Subcutaneous abdominal adipose tissue (tissue), 5 donors: ENCODE measurements at regions not wholly inside any gene's neighbourhood (a gene's known extent, or its start where the extent isn't known, plus 50 kb on each side); places are given as distances from the start of the nearest gene placed in this dataset.

Experiments used
- H3K27ac ChIP-seq: one replicate; pipeline ENCODE4 v1.7.0; 2013; ENCODE audit warnings: low read depth, mild to moderate bottlenecking, inconsistent platforms, low read length, moderate library complexity
- H3K27me3 ChIP-seq, 5 donors: one replicate each; pipeline ENCODE4 v1.7.0; 2013; ENCODE audit warnings: low read length in 5 of 5, inconsistent platforms in 1 of 5; ENCODE audit not compliant: control insufficient read depth in 5 of 5, insufficient read depth in 4 of 5
- H3K36me3 ChIP-seq, 5 donors: one replicate each; pipeline ENCODE4 v1.7.0; 2013; ENCODE audit warnings: low read length in 5 of 5; ENCODE audit not compliant: control insufficient read depth in 5 of 5, insufficient read depth in 5 of 5
- H3K4me1 ChIP-seq, 5 donors: one replicate each; pipeline ENCODE4 v1.7.0; 2013; ENCODE audit warnings: low read length in 5 of 5, mild to moderate bottlenecking in 3 of 5, moderate library complexity in 1 of 5; ENCODE audit not compliant: control insufficient read depth in 5 of 5, insufficient read depth in 5 of 5
- H3K4me3 ChIP-seq, 5 donors: one replicate each; pipeline ENCODE4 v1.7.0; 2013; ENCODE audit warnings: low read length in 5 of 5, low read depth in 1 of 5
- H3K9ac ChIP-seq, 5 donors: one replicate each; pipeline ENCODE4 v1.7.0; 2013; ENCODE audit warnings: low read length in 5 of 5, mild to moderate bottlenecking in 4 of 5, moderate library complexity in 3 of 5
- H3K9me3 ChIP-seq, 5 donors: one replicate each; pipeline ENCODE4 v1.7.0; 2013; ENCODE audit warnings: low read length in 5 of 5; ENCODE audit not compliant: control insufficient read depth in 5 of 5
- donor health status: healthy.
- donor health status: healthy.
- donor health status: healthy.
- donor health status: healthy.
- donor health status: healthy.

DNA sequence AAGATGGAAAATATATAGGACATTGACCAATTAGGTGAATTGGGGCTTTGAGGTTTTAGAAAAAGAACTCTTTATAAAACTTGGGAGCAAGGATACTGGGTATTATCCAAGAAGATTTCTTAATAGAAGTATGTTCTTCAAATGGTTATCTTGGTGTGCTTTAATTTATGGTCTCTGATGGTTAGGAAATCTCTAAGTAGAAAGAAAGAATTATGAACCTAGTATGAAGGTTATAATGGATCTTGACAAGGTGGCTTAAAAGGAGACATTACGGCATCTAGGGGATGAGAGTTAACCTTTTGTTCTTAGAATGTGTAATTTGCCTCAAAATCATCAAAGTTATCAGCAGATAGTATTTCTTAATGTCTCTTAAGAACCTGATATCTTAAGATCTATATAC lies 210.4 kb upstream of the PRICKLE1 start:
- H3K4me3 ChIP-seq = no peak overlapping the region
- H3K9me3 ChIP-seq = no peaks in the 10 kb centered on the region
- no peaks in the 10 kb centered on the region for H3K27me3 ChIP-seq
- no peaks in the 10 kb centered on the region for H3K36me3 ChIP-seq
- H3K4me1 ChIP-seq = peaks cover 0 to 3% (median 0%) of the 10 kb centered on the region in 5 donors
- no peak overlapping the region for H3K27ac ChIP-seq
- H3K9ac ChIP-seq = no peak overlapping the region

DNA sequence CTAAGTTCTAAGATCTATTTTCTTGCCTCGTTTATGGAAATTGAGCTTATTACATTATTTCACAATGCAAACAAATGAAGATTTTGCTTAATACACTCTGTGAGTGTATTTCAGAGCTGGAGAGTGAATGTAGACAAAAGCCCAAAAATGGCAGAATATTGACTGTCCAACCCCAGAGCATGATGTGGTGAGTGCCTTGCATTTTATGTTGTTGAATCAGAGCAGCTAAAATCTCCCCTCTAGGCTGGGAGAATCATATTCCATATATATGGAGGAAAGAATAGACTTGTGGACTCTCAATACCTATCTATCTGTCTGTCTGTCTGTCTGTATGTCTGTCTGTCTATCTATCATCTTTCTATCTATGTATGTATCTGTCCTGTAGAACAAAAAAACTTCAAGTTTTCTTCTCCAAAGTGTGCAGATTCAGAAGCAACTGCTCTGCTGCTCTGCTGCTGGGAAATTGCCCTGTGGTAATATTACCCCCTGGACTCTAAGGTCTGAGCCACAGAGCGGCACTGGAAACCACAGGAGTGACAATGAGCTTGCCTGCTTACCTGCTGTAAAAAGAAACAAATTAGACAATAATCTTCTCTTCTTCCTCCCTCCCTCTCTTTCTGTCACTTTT lies 209.4 kb upstream of the PRICKLE1 start:
- no peaks in the 10 kb centered on the region for H3K27me3 ChIP-seq
- H3K36me3 ChIP-seq = no peaks in the 10 kb centered on the region
- no peak overlapping the region for H3K27ac ChIP-seq
- H3K4me3 ChIP-seq = no peak overlapping the region
- H3K9me3 ChIP-seq = no peaks in the 10 kb centered on the region
- no peak overlapping the region for H3K9ac ChIP-seq
- H3K4me1 ChIP-seq = peaks cover 0 to 3% (median 0%) of the 10 kb centered on the region in 5 donors

GRCh38 chr12:42794806-42795205 lies 205.3 kb upstream of the PRICKLE1 start:
- Histone ChIP-seq H3K4me3 (no peak overlapping the region), H3K27ac (no peak overlapping the region), H3K36me3 (no peaks in the 10 kb centered on the region), H3K9ac (no peak overlapping the region), H3K9me3 (no peaks in the 10 kb centered on the region), H3K27me3 (no peaks in the 10 kb centered on the region), H3K4me1 (peaks cover 0 to 2% (median 0%) of the 10 kb centered on the region in 5 donors)

DNA sequence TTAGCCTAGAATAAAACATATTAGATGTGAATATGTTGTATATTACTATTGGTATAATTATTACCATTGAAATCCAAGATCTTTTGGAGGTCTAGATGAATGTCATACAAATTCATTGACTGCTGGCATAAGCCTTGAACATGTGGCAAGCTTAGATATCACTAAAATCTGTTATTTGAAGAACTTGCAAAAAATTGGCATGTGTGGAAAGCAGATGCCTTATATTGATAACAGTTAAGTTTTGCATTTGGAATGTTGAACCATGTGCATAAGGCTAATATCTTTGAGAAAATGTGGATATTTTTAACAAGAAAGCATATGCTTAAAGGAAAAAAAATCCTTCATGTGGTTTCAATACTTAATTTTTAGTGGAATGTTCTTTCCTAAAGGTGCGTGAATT lies 203.6 kb upstream of the PRICKLE1 start:
- H3K36me3 ChIP-seq = no peaks in the 10 kb centered on the region
- H3K9ac ChIP-seq = no peak overlapping the region

DNA sequence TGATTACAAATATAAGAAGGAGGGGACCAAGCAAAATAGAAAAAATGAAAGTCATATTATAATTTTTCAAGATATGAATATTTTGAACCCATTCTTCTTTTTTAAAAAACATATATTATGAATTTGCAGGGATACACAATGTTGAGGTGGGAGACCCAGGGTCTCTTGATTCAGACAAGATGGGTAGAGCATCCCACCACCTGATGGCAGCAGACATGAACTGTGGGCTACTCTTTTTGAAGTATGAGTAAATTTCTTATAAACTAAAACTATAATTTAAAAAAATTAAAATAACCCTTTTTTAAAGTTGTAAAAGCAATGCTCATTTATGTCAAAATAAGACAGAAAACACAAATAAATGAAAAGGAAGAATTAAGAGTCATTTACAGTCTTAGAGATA lies 202.7 kb upstream of the PRICKLE1 start:
- Histone ChIP-seq H3K27me3 (no peaks in the 10 kb centered on the region), H3K36me3 (no peaks in the 10 kb centered on the region), H3K4me1 (peaks cover 0 to 2% (median 0%) of the 10 kb centered on the region in 5 donors), H3K27ac (no peak overlapping the region), H3K9ac (no peak overlapping the region), H3K9me3 (no peaks in the 10 kb centered on the region), H3K4me3 (no peak overlapping the region)

More for the DNA sequence above, 203.6 kb upstream of the PRICKLE1 start:
- no peak overlapping the region for H3K27ac ChIP-seq
- no peak overlapping the region for H3K4me3 ChIP-seq
- no peaks in the 10 kb centered on the region for H3K9me3 ChIP-seq
- H3K4me1 ChIP-seq = peaks cover 0 to 2% (median 0%) of the 10 kb centered on the region in 5 donors
- H3K27me3 ChIP-seq = no peaks in the 10 kb centered on the region

GRCh38 chr12:42791399-42791798 lies 201.9 kb upstream of the PRICKLE1 start:
- Histone ChIP-seq H3K4me3 (no peak overlapping the region), H3K9me3 (no peaks in the 10 kb centered on the region), H3K27ac (no peak overlapping the region), H3K36me3 (no peaks in the 10 kb centered on the region), H3K4me1 (peaks cover 0 to 2% (median 0%) of the 10 kb centered on the region in 5 donors), H3K27me3 (no peaks in the 10 kb centered on the region), H3K9ac (no peak overlapping the region)

- no peak overlapping the region for H3K9ac ChIP-seq
- peaks cover 0 to 2% (median 0%) of the 10 kb centered on the region in 5 donors for H3K4me1 ChIP-seq
These were observed 201.2 kb upstream of the PRICKLE1 start for GRCh38 chr12:42790761-42791151.

GRCh38 chr12:42789808-42790760 lies 200.5 kb upstream of the PRICKLE1 start:
- no peak overlapping the region for H3K4me3 ChIP-seq
- H3K4me1 ChIP-seq = peaks cover 0 to 2% (median 0%) of the 10 kb centered on the region in 5 donors
- no peak overlapping the region for H3K9ac ChIP-seq
- no peaks in the 10 kb centered on the region for H3K27me3 ChIP-seq
- H3K36me3 ChIP-seq = no peaks in the 10 kb centered on the region
- H3K9me3 ChIP-seq = no peaks in the 10 kb centered on the region
- no peak overlapping the region for H3K27ac ChIP-seq

More at GRCh38 chr12:42790761-42791151, 201.2 kb upstream of the PRICKLE1 start:
- Histone ChIP-seq H3K27ac (no peak overlapping the region), H3K9me3 (no peaks in the 10 kb centered on the region), H3K27me3 (no peaks in the 10 kb centered on the region), H3K36me3 (no peaks in the 10 kb centered on the region), H3K4me3 (no peak overlapping the region)

DNA sequence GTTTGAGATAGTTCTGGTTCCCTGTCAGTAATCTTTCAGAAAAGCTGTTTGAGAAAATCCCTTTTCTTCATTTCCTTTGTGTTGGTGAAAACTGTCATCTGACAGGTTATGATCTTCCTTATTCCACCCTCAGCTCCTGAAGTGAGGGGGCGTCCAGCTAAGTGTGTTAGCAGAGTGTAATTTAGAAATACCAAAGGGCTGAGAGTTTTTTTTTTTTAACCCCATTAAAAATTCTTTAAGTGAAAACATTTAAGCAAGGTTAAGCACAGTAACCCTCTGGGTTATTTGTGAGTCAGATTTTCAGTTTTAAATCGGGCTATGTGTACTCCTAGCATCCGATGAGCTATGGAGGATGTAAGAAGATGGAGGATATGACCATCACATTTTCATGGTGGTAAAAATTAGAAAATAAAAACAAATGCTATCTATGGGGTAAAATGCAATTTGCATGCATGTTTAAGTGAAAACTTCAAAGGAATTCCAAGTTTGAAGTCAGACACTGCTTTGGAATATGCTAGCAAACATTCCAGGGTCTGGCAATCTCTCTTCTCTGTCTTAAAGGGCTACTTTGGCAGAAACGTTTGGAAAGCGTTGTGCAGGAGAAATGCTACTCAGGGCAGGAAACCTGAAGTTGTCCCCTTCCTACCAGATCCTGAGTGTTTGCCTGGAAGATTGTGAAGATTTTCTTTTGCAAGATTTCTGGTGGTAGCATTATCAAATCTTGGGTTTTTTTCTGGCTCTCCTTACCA lies 197.0 kb upstream of the PRICKLE1 start:
- no peaks in the 10 kb centered on the region for H3K27me3 ChIP-seq
- H3K9ac ChIP-seq = no peak overlapping the region
- no peak overlapping the region for H3K27ac ChIP-seq
- H3K36me3 ChIP-seq = no peaks in the 10 kb centered on the region
- H3K9me3 ChIP-seq = no peaks in the 10 kb centered on the region
- no peak overlapping the region for H3K4me3 ChIP-seq
- peaks cover 0 to 2% (median 0%) of the 10 kb centered on the region in 5 donors for H3K4me1 ChIP-seq
